K562 (cell line): ENCODE measurements at regions not wholly inside any gene's neighbourhood (a gene's known extent, or its start where the extent isn't known, plus 50 kb on each side); places are given as distances from the start of the nearest gene placed in this dataset.

Experiments used
- ATAC-seq: fragments of 200-7000 bp; cut with Tn5 transposase; 3 replicates; pipeline ENCODE4 v1.9.1; 2020; ENCODE audit warnings: moderate library complexity
- BruUV-seq: library from RNA; stranded (reverse); fragments of 400-500 nt; replicated peaks from 2 replicates; lab custom pipeline; 2021; lab: Mats Ljungman, UMichigan
- CTCF ChIA-PET: fragments of 300-600 bp; formaldehyde crosslinking; extraction: SDS; loops from one replicate; lab custom pipeline; 2021; ENCODE audit warnings: low intra/inter-chr PET ratio; lab: Yijun Ruan, JAX
- POLR2A ChIA-PET: fragments of 300-600, 350-650 bp; sonication (Branson Sonifier 250); formaldehyde crosslinking; extraction: SDS; loops from one replicate; lab custom pipeline; 2021; ENCODE audit warnings: antibody characterized with exemption, inconsistent platforms; lab: Yijun Ruan, JAX
- DNase-seq, 4 experiments: peaks; one replicate each; pipeline versions ENCODE4 v3.0.0 to v3.0.0-alpha.2; 2011 to 2018; ENCODE audit warnings: low spot score in 3 of 4, mixed read lengths in 3 of 4; ENCODE audit errors: extremely low read depth in 1 of 4
- FAIRE-seq: peaks from 2 replicates; lab custom pipeline; 2011; peaks lifted over from hg19 to GRCh38; lab: Jason Lieb, UNC
- H2AFZ ChIP-seq: 2 replicates; pipeline ENCODE4 v1.6.0; 2011; ENCODE audit warnings: low read depth, low read length, control low read depth, inconsistent platforms
- H3K27ac ChIP-seq: fragments of 200-600 bp; 3 replicates; pipeline ENCODE4 v1.8.0; 2011; ENCODE audit warnings: low read depth, mild to moderate bottlenecking, control low read depth, inconsistent platforms, low read length, moderate library complexity, mixed read lengths; ENCODE audit errors: extremely low read depth
- H3K27me3 ChIP-seq, 2 experiments: fragments of 300-600 bp in 1 of 2; 2 replicates in 1 of 2; 3 replicates in 1 of 2; pipeline versions ENCODE4 v1.6.0 to v1.8.0; 2011; ENCODE audit warnings: inconsistent platforms in 2 of 2, low read length in 2 of 2, mild to moderate bottlenecking in 1 of 2, mixed read lengths in 1 of 2, moderate library complexity in 1 of 2; ENCODE audit not compliant: control insufficient read depth in 2 of 2, insufficient read depth in 2 of 2
- H3K36me3 ChIP-seq: fragments of 300-600 bp; 3 replicates; pipeline ENCODE4 v1.8.0; 2011; ENCODE audit warnings: mild to moderate bottlenecking, low read length, inconsistent platforms; ENCODE audit not compliant: control insufficient read depth, insufficient read depth
- H3K4me1 ChIP-seq, 2 experiments: fragments of 200-600 bp in 1 of 2; replicated peaks in 1 of 2; 2 replicates in 1 of 2; 3 replicates in 1 of 2; pipeline versions ENCODE4 v1.5.1 to v1.8.0; 2011; ENCODE audit warnings: inconsistent platforms in 2 of 2, low read length in 2 of 2, mild to moderate bottlenecking in 1 of 2, mixed read lengths in 1 of 2, moderate library complexity in 1 of 2; ENCODE audit not compliant: control insufficient read depth in 2 of 2, insufficient read depth in 2 of 2
- H3K4me2 ChIP-seq: 2 replicates; pipeline ENCODE4 v1.6.1; 2011; ENCODE audit warnings: low read length, control low read depth, inconsistent platforms, mixed read lengths; ENCODE audit not compliant: insufficient read depth
- H3K4me3 ChIP-seq: fragments of 200-600 bp; sonication (generic), shearing (Covaris generic); 2 replicates; pipeline ENCODE4 v1.5.1; 2016; ENCODE audit warnings: control low read depth, inconsistent platforms
- H3K79me2 ChIP-seq: fragments of 200-600 bp; 3 replicates; pipeline ENCODE4 v1.8.0; 2011; ENCODE audit warnings: low read length, inconsistent platforms; ENCODE audit not compliant: control insufficient read depth, insufficient read depth
- H3K9ac ChIP-seq, 2 experiments: 2 replicates each; pipeline versions ENCODE4 v1.6.0 to v1.6.1; 2011; ENCODE audit warnings: low read depth in 2 of 2, low read length in 2 of 2, control low read depth in 1 of 2, inconsistent platforms in 1 of 2, mild to moderate bottlenecking in 1 of 2, mixed read lengths in 1 of 2; ENCODE audit not compliant: insufficient read depth in 1 of 2
- H3K9me1 ChIP-seq: one replicate; pipeline ENCODE4 v1.6.0; 2011; ENCODE audit warnings: inconsistent platforms, mild to moderate bottlenecking, low read length, moderate library complexity; ENCODE audit not compliant: control insufficient read depth, insufficient read depth
- H3K9me3 ChIP-seq: replicated peaks from 2 replicates; pipeline ENCODE4 v1.5.1; 2011; ENCODE audit warnings: low read depth, low read length, inconsistent platforms; ENCODE audit not compliant: control insufficient read depth, insufficient read depth
- H4K20me1 ChIP-seq: replicated peaks from 2 replicates; pipeline ENCODE4 v1.6.1; 2011; ENCODE audit warnings: low read length, inconsistent platforms, mixed read lengths; ENCODE audit not compliant: control insufficient read depth, insufficient read depth
- BRF1 ChIP-seq: IDR thresholded peaks from 3 replicates; pipeline ENCODE4 v1.6.1; 2011; ENCODE audit warnings: borderline replicate concordance, mild to moderate bottlenecking; ENCODE audit not compliant: insufficient read length; ENCODE audit errors: extremely low read depth
- C11orf30 ChIP-seq: fragments of 450-650 bp; IDR thresholded peaks from 2 replicates; pipeline ENCODE4 v1.6.1; 2016; ENCODE audit warnings: low read depth, mild to moderate bottlenecking
- FOS ChIP-seq: IDR thresholded peaks from 3 replicates; pipeline ENCODE4 v1.6.1; 2011; ENCODE audit not compliant: insufficient read length; ENCODE audit errors: extremely low read depth
- MAFG ChIP-seq: fragments of 450-650 bp; conservative IDR thresholded peaks from 2 replicates; pipeline ENCODE4 v1.6.1; 2016; ENCODE audit warnings: missing genetic modification characterization, missing compliant biosample characterization
- NR3C1 ChIP-seq: sonication (generic); formaldehyde crosslinking; IDR thresholded peaks from 2 replicates; pipeline ENCODE4 v1.8.1; 2022; ENCODE audit warnings: missing genetic modification reagents
- NRF1 ChIP-seq, 2 experiments: fragments of 450-650 bp; IDR thresholded peaks in 1 of 2; conservative IDR thresholded peaks in 1 of 2; 2 replicates each; pipeline ENCODE4 v1.6.1; 2014; ENCODE audit warnings: mild to moderate bottlenecking in 2 of 2
- PCBP2 ChIP-seq: fragments of 200-400 bp; formaldehyde crosslinking; IDR thresholded peaks from 2 replicates; pipeline ENCODE4 v1.6.1; 2018; ENCODE audit warnings: low read length, low read depth, mild to moderate bottlenecking, moderate library complexity; ENCODE audit not compliant: poor library complexity, severe bottlenecking
- PYGO2 ChIP-seq: fragments of 450-650 bp; IDR thresholded peaks from 2 replicates; pipeline ENCODE4 v1.6.1; 2016; ENCODE audit warnings: mild to moderate bottlenecking, missing genetic modification characterization, moderate library complexity, missing compliant biosample characterization
- STAT5B ChIP-seq: fragments of 250-450 bp; sonication (Bioruptor Pico); IDR thresholded peaks from 2 replicates; pipeline ENCODE4 v1.8.0; 2021; ENCODE audit warnings: mild to moderate bottlenecking, inconsistent platforms
- WGBS: fragments of 100-300 bp; shearing (Covaris generic); methylation state at CpG from one replicate; pipeline ENCODE4 v1.1.6; 2016; ENCODE audit warnings: low coverage, mixed read lengths; ENCODE audit not compliant: insufficient coverage; ENCODE audit errors: missing lambda C conversion rate; 5-methylcytosine and 5-hydroxymethylcytosine counted together
- in situ Hi-C: fragments of 300-500 bp; cut with MboI; formaldehyde crosslinking; loops from 4 replicates; pipeline ENCODE4 v1.15.0; 2018; ENCODE audit warnings: inconsistent platforms, mixed read lengths
- intact Hi-C: fragments of 100-400 bp; cut with micrococcal nuclease; formaldehyde crosslinking; loops from 2 replicates; pipeline ENCODE4 v1.14.2; 2022
- TF ChIP-seq, protein P1 (sequence below): fragments of 250-450 bp; sonication (Bioruptor Pico); IDR thresholded peaks from 2 replicates; pipeline ENCODE4 v1.5.0; 2020; ENCODE audit warnings: mild to moderate bottlenecking, borderline replicate concordance
- TF ChIP-seq, protein P2 (sequence below): sonication (generic); formaldehyde crosslinking; IDR thresholded peaks from 2 replicates; pipeline ENCODE4 v1.8.0; 2023; ENCODE audit warnings: mild to moderate bottlenecking, missing genetic modification reagents

DNA sequence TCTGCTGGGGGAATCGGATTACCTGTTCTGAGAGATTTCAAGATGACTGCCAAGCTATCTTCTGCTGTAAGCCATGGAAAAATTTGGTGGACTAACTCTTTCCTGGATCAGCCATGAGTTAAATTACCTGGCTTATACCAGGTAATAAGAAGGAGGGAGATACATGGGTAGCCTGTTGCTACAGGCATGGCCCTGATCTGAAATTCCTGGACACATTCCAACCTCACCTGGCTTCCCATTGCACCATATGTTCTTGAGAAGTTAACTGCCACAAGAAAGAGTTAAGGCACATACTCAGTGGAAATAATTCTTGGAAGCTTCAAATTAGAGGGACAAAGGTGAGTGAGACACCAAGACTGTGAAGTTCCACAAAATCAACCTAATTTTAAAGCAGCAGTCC, 371.3 kb downstream of the ACTL7B start (continued):
- TF ChIP-seq NRF1 (conservative IDR thresholded peaks at IDR 0.05 in 1 of 2, IDR thresholded peaks at IDR 0.05 in 1 of 2) = no peak

GRCh38 chr9:108483676-108484075, 372.1 kb downstream of the ACTL7B start:
- no peaks in the 10 kb centered on the region for H3K9me3 ChIP-seq
- DNase-seq = no peak
- no peaks in the 10 kb centered on the region for H3K4me1 ChIP-seq
- no peaks in the 10 kb centered on the region for H3K9me1 ChIP-seq
- ChIA-PET POLR2A (no interaction called here), CTCF (no interaction called here)
- H4K20me1 ChIP-seq = no peaks in the 10 kb centered on the region
- no peak overlapping the region for H2AFZ ChIP-seq
- no peak for FAIRE-seq
- ATAC-seq = no peak
- no peaks in the 10 kb centered on the region for H3K36me3 ChIP-seq
- intact Hi-C loops = no loop called here
- WGBS = 0% methylated on average over 2 of the region's 2 CpGs
- in situ Hi-C loops = no loop called here
- BruUV-seq = no TSS peak
- no peak overlapping the region for H3K4me3 ChIP-seq
- no peak overlapping the region for H3K27ac ChIP-seq
- H3K27me3 ChIP-seq = no peaks in the 10 kb centered on the region
- H3K9ac ChIP-seq = no peak overlapping the region
- H3K79me2 ChIP-seq = no peaks in the 10 kb centered on the region
- no peak overlapping the region for H3K4me2 ChIP-seq
- no peak for TF ChIP-seq PYGO2

DNA sequence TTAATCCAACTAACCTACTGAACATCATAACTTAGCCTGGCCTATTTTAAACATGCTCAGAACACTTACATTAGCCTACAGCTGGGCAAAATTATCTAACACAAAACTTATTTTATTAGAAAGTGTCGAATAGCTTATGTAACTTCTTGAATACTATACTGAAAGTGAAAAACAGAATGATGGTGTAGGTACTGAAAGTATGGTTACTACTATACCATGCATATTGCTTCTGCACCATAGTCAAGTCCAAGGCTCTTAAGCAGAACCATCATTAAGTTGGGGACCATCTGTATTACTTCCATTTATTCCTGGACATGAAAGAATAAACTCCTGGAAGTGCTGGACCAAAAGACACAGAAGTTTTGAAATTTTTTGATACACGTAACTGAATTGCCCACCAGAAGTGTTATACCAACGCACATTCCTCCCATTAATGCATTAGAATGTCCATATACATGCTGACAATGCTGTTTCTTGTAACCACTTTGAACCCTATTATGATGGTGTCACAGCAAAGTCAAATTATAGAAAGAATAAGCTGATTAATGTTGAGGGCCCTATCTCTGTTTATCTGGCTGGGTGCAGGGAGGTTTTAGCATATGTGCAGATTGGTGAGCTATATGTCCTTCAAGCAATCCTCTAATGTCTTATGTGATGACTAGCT, 375.7 kb downstream of the ACTL7B start:
- Histone ChIP-seq H4K20me1 (no peaks in the 10 kb centered on the region), H3K9ac (no peak overlapping the region), H3K4me1 (no peaks in the 10 kb centered on the region), H2AFZ (no peak overlapping the region), H3K4me2 (no peak overlapping the region), H3K27ac (no peak overlapping the region), H3K4me3 (no peak overlapping the region), H3K79me2 (no peaks in the 10 kb centered on the region), H3K9me3 (no peaks in the 10 kb centered on the region), H3K9me1 (no peaks in the 10 kb centered on the region), H3K36me3 (no peaks in the 10 kb centered on the region), H3K27me3 (no peaks in the 10 kb centered on the region; a peak in 1 of 5 replicates)
- DNase-seq (no peak), FAIRE-seq (no peak), ATAC-seq (no peak)
- intact Hi-C loops (no loop called here), in situ Hi-C loops (no loop called here)
- ChIA-PET POLR2A (interaction anchor here (0.6 kb wide), 1 partner anchor 295 kb away, joined by 3 read pairs; no protein-coding TSS in a partner anchor), CTCF (no interaction called here)
- no TSS peak for BruUV-seq
- WGBS = 0% methylated on average over 3 of the region's 3 CpGs
- TF ChIP-seq NR3C1 (CRISPR knock-in tag) = no peak
- TF ChIP-seq MAFG (tag) = 0 out of 2 replicates have a peak, but pooled peaks have one; percentile 25
- no peak for TF ChIP-seq FOS
- TF ChIP-seq, protein P1, sequence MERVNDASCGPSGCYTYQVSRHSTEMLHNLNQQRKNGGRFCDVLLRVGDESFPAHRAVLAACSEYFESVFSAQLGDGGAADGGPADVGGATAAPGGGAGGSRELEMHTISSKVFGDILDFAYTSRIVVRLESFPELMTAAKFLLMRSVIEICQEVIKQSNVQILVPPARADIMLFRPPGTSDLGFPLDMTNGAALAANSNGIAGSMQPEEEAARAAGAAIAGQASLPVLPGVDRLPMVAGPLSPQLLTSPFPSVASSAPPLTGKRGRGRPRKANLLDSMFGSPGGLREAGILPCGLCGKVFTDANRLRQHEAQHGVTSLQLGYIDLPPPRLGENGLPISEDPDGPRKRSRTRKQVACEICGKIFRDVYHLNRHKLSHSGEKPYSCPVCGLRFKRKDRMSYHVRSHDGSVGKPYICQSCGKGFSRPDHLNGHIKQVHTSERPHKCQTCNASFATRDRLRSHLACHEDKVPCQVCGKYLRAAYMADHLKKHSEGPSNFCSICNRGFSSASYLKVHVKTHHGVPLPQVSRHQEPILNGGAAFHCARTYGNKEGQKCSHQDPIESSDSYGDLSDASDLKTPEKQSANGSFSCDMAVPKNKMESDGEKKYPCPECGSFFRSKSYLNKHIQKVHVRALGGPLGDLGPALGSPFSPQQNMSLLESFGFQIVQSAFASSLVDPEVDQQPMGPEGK (CRISPR knock-in tag) = no peak
- no peak for TF ChIP-seq PCBP2
- no peak for TF ChIP-seq BRF1
- TF ChIP-seq STAT5B (CRISPR knock-in tag) = no peak
- TF ChIP-seq C11orf30 = 0 out of 2 replicates have a peak, but pooled peaks have one; percentile 7
- TF ChIP-seq, protein P2, sequence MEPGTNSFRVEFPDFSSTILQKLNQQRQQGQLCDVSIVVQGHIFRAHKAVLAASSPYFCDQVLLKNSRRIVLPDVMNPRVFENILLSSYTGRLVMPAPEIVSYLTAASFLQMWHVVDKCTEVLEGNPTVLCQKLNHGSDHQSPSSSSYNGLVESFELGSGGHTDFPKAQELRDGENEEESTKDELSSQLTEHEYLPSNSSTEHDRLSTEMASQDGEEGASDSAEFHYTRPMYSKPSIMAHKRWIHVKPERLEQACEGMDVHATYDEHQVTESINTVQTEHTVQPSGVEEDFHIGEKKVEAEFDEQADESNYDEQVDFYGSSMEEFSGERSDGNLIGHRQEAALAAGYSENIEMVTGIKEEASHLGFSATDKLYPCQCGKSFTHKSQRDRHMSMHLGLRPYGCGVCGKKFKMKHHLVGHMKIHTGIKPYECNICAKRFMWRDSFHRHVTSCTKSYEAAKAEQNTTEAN (CRISPR knock-in tag) = no peak
